ENCODE measurements at regions not wholly inside any gene's neighbourhood (a gene's known extent, or its start where the extent isn't known, plus 50 kb on each side); places are given as distances from the start of the nearest gene placed in this dataset.

GRCh38 chr3:72383230-72383629, 465.0 kb downstream of the SHQ1 start (continued):
- no peak for TF ChIP-seq ZNF462 (CRISPR knock-in tag; IDR thresholded peaks at IDR 0.05)
- no peak for TF ChIP-seq CREB1 (CRISPR knock-in tag; IDR thresholded peaks at IDR 0.05; ENCODE audit: low read depth)
- TF ChIP-seq EZH2phosphoT487 (IDR thresholded peaks at IDR 0.05; ENCODE audit: unreplicated experiment), result no peak
- no peak for TF ChIP-seq POLR2AphosphoS5 (IDR thresholded peaks at IDR 0.05; ENCODE audit: low read depth)
- TF ChIP-seq, protein P1, sequence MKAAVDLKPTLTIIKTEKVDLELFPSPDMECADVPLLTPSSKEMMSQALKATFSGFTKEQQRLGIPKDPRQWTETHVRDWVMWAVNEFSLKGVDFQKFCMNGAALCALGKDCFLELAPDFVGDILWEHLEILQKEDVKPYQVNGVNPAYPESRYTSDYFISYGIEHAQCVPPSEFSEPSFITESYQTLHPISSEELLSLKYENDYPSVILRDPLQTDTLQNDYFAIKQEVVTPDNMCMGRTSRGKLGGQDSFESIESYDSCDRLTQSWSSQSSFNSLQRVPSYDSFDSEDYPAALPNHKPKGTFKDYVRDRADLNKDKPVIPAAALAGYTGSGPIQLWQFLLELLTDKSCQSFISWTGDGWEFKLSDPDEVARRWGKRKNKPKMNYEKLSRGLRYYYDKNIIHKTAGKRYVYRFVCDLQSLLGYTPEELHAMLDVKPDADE (IDR thresholded peaks at IDR 0.05), result no peak
- TF ChIP-seq JUNB (IDR thresholded peaks at IDR 0.05; ENCODE audit: unreplicated experiment), result no peak

DNA sequence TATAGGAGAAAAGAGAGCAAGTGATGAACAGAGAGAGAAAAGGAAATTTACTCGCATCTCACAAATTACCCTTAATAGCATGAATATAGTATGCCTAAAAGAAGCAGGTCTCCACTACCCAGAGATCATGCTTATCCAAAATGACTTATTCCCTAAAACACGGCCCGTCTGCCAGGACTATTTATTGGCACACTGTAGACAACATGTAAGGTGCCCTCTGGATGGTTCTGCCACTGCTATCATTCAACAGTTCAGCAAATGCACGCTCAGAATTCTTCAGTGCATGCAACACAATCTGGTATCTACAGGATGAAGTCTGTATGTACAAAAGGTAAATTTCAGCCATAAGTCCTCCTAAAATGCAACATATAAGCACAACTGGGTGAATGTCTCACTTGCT, 465.8 kb downstream of the SHQ1 start:
- Mint-ChIP-seq H3K36me3 (ENCODE audit: low read depth) (peaks cover 17% of the 10 kb centered on the region), H3K27ac (no peak overlapping the region), H3K4me3 (no peak overlapping the region; the same call in 2 of the 3 replicates), H3K27me3 (ENCODE audit: insufficient read depth, low read depth, poor library complexity) (no peaks in the 10 kb centered on the region), H3K4me1 (peaks cover 88% of the 10 kb centered on the region), H3K9me3 (no peaks in the 10 kb centered on the region)
- DNase-seq (ENCODE audit: low spot score) (no peak), ATAC-seq (no peak)
- peak overlapping the region; percentile 58; the same call in 1 of the 2 replicates for H3K4me2 ChIP-seq
- H3K27me3 ChIP-seq (ENCODE audit: insufficient read depth), result no peaks in the 10 kb centered on the region
- H3K9me2 ChIP-seq (ENCODE audit: insufficient read depth), result no peaks in the 10 kb centered on the region
- H3K79me2 ChIP-seq (replicated peaks; ENCODE audit: insufficient read depth), result peaks cover 96% of the 10 kb centered on the region
- H3K27ac ChIP-seq (ENCODE audit: low read depth), result no peak overlapping the region
- H3F3A ChIP-seq (replicated peaks; ENCODE audit: low read depth), result peaks cover 4% of the 10 kb centered on the region; the same call in 1 of the 2 replicates
- 0 out of 2 replicates have a peak, but pooled peaks cover 3% of the 10 kb centered on the region for H3K36me3 ChIP-seq (ENCODE audit: insufficient read depth)
- no peak overlapping the region for H3K4me3 ChIP-seq
- H3K4me1 ChIP-seq (ENCODE audit: insufficient read depth), result peaks cover 99% of the 10 kb centered on the region
- no peak overlapping the region for H2AFZ ChIP-seq
- peaks cover 36% of the 10 kb centered on the region; the same call in 1 of the 2 replicates for H4K20me1 ChIP-seq (replicated peaks; ENCODE audit: insufficient read depth)
- TF ChIP-seq NANOG (IDR thresholded peaks at IDR 0.05; ENCODE audit: borderline replicate concordance) (no peak), ZNF331 (CRISPR knock-in tag; IDR thresholded peaks at IDR 0.05; ENCODE audit: low read depth) (no peak)
- TF ChIP-seq, protein P2, sequence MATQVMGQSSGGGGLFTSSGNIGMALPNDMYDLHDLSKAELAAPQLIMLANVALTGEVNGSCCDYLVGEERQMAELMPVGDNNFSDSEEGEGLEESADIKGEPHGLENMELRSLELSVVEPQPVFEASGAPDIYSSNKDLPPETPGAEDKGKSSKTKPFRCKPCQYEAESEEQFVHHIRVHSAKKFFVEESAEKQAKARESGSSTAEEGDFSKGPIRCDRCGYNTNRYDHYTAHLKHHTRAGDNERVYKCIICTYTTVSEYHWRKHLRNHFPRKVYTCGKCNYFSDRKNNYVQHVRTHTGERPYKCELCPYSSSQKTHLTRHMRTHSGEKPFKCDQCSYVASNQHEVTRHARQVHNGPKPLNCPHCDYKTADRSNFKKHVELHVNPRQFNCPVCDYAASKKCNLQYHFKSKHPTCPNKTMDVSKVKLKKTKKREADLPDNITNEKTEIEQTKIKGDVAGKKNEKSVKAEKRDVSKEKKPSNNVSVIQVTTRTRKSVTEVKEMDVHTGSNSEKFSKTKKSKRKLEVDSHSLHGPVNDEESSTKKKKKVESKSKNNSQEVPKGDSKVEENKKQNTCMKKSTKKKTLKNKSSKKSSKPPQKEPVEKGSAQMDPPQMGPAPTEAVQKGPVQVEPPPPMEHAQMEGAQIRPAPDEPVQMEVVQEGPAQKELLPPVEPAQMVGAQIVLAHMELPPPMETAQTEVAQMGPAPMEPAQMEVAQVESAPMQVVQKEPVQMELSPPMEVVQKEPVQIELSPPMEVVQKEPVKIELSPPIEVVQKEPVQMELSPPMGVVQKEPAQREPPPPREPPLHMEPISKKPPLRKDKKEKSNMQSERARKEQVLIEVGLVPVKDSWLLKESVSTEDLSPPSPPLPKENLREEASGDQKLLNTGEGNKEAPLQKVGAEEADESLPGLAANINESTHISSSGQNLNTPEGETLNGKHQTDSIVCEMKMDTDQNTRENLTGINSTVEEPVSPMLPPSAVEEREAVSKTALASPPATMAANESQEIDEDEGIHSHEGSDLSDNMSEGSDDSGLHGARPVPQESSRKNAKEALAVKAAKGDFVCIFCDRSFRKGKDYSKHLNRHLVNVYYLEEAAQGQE (IDR thresholded peaks at IDR 0.05; ENCODE audit: unreplicated experiment), result no peak
